NCI-H2107 treated with DMSO at 0.1 percent for 48 hours (cell line): ENCODE measurements at regions not wholly inside any gene's neighbourhood (a gene's known extent, or its start where the extent isn't known, plus 50 kb on each side); places are given as distances from the start of the nearest gene placed in this dataset.

Source experiments
- DNase-seq: peaks from one replicate; lab custom pipeline; 2025; ENCODE audit not compliant: unreplicated experiment; lab: John Stamatoyannopoulos, UW

- no peak for DNase-seq
These were observed 387.3 kb downstream of the HS3ST3B1 start for GRCh38 chr17:14688134-14688533.

DNA sequence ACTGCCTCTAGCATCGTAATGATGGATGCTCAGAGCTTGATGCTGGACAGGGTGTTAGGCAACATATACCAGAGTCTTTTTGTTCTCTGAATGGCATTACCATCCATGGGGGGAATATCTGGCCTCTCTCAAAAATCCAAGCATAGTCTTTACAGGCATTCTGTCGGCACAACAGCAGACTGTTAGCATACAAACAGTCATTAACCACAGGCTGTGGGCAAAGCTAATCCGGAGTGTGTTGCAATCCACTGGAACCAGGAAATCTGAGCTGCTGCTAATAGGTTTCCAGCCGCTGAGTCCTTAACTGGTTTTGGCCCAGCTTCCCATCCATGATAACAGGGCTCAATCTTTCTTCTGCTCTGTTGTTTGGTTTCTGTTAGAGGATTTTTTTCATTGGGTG lies 371.9 kb downstream of the HS3ST3B1 start:
- no peak for DNase-seq

- no peak for DNase-seq
These were observed 370.0 kb downstream of the HS3ST3B1 start for GRCh38 chr17:14670861-14671260.

DNA sequence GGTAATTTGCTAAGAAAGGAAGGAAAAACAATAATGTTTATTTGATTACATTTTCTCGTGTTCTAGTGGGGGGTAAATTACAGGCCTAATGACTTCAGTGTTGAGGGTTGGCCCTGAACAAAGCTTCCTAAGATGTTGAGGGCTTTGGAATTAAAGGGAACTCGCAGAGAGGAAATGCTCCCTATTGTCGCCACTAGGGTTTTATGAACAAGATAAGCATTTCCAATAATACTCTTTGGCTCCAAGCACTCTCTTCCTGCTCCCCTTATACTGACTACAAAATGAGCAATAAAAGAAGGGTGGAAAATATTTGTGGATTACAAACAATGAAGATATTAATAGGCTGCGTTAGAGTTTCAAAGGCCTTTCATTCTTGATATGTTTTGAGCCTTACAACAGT lies 363.6 kb downstream of the HS3ST3B1 start:
- no peak for DNase-seq

- DNase-seq: no peak
These were observed 340.2 kb downstream of the HS3ST3B1 start for GRCh38 chr17:14641117-14641516.

GRCh38 chr17:14637260-14637659 lies 336.4 kb downstream of the HS3ST3B1 start:
- DNase-seq: no peak

DNA sequence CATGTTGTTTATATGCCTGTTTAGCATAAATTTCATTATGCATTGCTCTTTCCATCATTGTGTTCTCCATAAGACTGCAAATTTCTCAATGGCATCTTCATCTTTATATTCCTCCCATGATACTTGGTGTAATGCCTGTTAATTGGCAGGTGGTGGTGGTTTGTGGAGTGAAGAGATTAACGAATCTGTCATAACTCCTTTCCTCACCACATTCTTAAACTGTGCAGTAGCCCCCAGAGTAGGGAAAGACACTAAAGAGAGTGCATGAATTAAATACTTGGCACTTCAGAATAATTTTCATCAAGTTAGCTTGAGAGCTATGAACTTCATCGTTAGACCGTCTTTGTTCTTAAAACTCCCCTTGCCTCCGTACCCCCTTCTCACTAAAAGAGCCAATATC lies 329.7 kb downstream of the HS3ST3B1 start:
- no peak for DNase-seq

GRCh38 chr17:14630046-14630445 lies 329.2 kb downstream of the HS3ST3B1 start:
- no peak for DNase-seq

GRCh38 chr17:14622615-14623101 lies 321.8 kb downstream of the HS3ST3B1 start:
- DNase-seq: no peak

- DNase-seq: no peak
These were observed 321.1 kb downstream of the HS3ST3B1 start for GRCh38 chr17:14621826-14622614.

DNA sequence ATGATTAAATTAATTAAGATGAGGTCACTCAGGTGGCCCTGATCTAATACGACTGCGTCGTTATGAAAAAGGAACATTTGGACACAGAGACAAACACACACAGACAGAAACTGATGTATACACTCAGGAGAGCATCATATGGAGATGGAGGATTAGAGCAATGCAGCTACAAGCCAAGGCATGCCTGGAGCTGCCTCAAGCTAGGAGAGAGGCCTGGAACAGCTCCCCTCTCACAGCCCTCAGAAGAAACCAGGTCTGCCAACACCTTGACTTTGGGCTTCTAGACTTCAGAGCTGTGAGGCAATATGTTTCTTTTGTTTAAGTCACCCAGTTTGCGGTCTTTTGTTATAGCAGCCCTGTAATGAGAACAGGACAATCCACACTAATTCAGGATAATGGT lies 318.9 kb downstream of the HS3ST3B1 start:
- no peak for DNase-seq

GRCh38 chr17:14616528-14616927 lies 315.6 kb downstream of the HS3ST3B1 start:
- no peak for DNase-seq

DNA sequence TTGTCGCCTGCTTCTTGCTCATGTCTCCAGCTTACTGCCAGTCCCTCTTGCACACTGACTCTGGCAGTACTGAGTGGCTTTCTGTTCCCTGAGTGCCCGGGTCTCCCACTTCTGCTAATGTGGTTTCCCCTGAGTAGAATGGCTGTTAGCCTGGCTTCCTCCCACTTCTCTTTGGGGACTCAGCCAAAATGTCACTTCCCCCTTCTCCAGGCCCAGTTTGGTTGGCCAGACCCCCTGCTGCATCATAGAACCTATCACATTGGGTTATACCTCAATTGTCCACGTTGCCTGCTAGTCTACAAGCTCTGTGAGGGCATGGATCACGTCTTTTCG lies 304.4 kb downstream of the HS3ST3B1 start:
- DNase-seq: no peak

DNA sequence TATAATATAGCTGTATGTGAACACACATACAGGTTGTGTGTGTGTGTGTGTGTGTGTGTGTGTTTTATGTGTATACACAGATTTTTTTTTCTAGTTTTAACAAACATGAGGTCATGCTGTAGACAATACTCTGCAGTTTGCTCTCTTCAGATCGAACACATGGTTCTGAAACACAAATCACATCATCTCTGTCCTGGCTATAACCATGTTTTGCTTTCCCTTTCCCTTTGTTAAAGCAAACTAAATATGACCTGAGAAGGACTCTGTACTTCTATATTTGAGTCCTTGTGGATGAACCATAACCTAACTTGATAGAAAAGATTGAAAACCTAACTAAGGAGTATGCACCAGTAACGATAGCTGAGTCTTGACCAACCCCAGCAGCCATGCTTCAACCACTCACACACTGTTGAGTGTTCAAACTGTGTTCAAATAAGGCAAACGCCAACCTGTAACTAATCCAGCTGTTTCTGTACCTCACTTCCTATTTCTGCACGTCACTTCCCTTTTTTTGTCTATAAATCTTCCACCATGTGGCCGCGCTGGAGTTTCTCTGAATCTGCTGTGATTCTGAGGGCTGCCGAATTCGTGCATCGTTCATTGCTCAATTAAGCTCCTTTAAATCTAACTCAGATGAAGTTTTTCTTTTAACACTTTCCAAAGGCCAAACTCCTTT lies 303.8 kb downstream of the HS3ST3B1 start:
- no peak for DNase-seq

DNA sequence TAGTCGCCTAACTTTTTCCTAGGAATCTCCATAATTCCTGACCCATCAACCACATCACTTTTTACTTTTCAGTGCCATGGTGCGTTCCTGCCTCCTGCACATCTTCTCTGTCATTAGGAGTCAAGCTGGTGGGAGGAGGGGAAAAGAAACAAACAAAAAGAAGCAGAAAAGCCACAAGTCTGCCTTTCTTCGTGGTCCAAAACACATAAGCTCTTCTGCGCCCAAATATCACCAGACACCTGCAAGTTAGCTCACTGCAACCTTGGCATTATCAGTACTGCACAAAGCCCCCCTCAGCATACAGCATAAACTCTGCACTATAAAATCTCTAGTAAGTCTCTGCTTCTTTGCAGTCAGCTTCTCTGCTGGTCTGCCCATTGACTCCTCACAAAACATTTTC lies 295.3 kb downstream of the HS3ST3B1 start:
- no peak for DNase-seq

DNA sequence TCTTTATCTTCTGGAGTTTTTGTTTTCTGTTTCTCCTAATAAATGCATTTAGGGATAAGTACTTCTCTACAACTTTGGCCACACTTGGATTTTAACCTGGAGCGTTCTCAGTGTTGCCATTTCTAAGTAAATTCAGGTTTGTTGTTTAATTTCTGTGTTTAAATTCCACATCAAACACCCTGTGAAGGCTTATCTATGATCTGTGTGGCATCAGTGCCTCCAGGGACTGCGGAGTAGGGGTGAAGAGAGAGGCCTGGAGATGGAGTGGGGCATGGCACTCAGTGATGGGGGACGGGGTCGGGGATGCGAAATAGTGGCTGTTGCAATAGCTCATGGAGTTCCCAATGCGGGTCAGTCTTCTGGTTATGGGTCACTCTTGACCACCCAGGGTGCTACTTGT lies 294.8 kb downstream of the HS3ST3B1 start:
- DNase-seq: no peak

DNA sequence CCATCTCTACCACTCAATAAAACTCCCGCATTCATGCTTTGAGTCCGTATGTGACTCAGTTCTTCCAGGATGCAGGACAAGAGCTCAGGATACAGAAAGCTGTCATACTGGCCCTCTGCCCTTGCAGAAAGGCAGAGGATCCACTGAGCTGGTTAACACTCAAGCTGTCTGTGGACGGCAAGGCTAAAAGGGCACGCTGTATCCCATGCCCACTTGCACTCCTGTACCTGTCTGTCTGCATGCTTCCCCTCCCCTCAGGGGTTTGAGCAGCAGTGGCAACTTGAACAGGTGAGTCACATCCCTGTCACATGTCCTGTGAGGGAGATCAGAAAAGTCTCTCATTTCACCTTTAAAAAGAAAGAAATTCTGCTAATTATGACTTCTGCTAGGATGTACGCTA lies 293.8 kb downstream of the HS3ST3B1 start:
- no peak for DNase-seq

- DNase-seq: no peak
These were observed 293.1 kb downstream of the HS3ST3B1 start for GRCh38 chr17:14593956-14594355.

- DNase-seq: no peak
These were observed 289.8 kb downstream of the HS3ST3B1 start for GRCh38 chr17:14590459-14591250.

DNA sequence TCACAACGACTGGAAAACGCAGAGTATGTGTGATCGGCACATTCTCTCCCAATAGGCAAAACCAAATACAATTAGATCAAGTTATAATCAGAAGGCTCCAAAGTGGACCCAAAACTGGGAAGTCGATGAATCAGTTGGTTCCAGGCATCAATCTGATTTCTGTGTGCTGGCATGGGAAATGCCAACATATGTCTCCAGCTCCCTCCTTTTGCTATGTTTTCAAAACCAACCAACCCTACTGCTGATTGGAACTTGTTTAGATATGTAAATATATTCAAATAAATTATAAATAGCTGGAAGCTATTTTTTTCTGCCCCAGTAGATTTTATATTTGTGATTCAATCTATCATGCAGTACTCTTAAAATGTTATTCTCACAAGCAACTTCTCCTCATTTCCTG lies 284.2 kb downstream of the HS3ST3B1 start:
- no peak for DNase-seq

DNA sequence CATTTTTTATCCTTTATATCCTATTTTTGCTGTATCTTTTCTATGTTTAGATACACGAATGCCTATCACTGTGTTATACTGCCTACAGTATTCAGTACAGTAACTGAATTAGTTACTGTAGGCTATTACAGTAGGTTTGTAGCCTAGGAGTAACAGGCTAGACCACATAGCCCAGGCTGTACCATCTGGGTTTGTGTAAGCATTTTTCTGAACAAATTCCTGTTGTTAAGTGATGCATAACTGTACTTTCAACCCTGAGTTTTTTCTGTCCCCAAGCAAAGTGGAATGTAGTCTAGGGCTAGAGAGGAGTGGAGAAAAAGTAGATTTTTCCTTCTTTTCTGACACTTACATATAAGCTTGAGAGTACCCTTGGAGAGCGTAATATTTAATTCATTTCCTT lies 282.1 kb downstream of the HS3ST3B1 start:
- DNase-seq: no peak
